HG03095 (cell line): ENCODE measurements at regions not wholly inside any gene's neighbourhood (a gene's known extent, or its start where the extent isn't known, plus 50 kb on each side); places are given as distances from the start of the nearest gene placed in this dataset.

Experiments used
- ATAC-seq: cut with Tn5 transposase; IDR thresholded peaks from one replicate; pipeline ENCODE4 v1.9.1; 2021; ENCODE audit warnings: moderate library complexity; ENCODE audit not compliant: unreplicated experiment

DNA sequence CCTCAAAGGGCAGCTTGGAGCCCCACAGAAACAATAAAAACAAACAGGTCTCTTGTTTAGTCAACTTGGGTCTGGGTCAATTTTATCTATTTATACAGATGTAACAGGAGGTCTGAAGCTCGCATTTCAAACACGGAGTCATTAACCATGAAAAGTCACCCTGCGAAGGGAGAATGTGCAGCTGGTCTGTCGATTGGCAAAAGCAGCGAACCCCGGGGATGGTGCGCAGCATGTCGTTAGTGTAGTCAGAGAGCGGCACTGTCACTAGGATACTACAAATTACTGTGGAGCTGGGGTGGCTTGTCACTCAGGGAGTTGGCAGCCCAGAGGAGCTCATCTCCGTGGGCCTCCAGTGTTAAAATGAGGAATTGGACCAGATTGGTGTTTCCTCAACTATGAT, 190.4 kb upstream of the ARG1 start:
- ATAC-seq = no peak

GRCh38 chr6:131383421-131384411, 189.3 kb upstream of the ARG1 start:
- ATAC-seq = no peak

DNA sequence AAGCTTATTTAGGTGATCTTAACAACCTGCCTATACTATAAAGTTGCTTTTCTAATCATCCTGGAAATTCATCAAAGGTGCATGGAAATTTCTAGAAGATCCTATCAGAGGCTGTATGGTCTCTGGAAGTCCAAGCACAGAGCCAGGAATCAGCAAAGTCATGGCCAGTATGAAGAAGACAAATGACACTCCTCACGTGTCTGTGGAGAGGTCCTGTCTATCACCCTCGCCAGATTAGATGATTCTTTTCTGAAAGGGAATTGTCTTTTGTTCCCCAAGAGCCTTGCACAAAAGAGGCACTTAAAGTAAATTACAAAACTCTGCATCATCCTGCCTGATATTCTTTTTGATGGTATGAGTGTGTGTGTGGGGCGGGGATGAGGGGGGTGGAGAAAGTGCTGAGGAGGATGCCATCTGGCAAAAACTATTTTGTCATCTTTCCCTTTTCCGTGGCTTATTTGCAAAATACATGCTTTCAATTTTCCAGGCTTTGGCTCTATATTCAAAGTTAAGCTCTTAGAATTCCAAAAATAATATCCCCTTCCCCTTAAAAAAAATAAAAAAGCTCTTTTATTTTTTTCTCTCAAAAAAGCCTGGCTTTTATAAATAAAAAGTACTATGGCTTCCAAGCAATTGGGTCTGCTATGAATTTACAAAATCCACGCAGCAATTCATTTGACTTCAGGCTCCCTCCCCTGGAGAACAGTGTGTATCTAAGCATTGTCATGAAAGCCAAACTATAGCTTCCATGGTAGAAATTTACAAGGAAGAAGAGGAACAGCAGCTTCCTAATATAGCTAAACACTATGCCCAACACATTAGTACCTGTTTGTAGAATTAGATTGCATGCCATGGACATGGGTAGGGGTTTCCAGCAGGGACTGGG, 185.2 kb upstream of the ARG1 start:
- no peak for ATAC-seq

DNA sequence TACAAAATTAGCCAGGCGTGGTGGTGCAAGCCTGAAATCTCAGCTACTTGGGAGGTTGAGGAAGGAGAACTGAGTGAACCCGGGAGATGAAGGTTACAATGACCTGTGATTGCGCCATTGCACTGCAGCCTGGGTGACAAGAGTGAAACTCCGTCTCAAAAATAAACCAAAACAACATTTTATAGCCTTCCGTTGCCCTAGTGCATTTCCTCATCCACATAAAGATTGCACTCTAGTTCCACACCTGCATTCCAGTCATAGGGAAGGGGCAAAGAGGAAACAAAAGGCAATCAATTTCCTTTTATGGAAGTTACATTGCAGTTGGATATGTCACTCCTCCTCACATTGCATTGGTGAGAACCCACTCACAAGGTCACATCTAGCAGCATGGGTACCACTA, 182.7 kb upstream of the ARG1 start:
- no peak for ATAC-seq

GRCh38 chr6:131391116-131391515, 181.9 kb upstream of the ARG1 start:
- ATAC-seq = no peak

- no peak for ATAC-seq
Observed at GRCh38 chr6:131393433-131393832, 179.6 kb upstream of the ARG1 start.

DNA sequence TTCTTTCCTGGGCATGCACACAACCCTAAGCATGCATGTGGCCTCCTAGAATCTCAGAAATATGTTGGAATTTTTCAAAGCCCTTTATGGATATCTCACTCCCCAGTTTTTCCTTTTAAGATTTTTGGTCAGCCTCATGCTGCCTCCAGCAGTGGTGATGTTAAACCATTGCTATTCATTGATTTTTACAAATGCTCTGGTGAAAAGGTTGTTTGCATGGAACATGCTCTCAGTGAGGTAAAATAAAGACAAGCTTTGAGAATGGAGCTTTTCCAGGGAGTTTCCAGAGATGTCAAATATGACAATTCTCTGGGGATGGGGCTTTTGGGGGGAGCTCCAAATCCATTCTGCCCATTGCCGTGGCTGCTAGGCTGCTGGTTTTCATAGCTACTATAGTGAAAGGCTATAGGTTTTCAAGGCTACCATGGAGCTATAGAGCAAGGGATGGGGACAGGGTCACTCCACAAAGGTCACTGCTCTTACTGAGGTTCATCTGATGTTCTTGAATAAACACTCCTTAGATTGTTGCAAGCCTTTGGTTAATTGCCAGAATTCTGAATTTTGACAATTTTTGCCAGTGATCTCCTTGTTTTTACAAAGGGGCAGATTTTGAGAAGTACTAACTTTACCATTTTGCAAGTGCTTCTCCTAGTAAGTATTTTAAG, 178.1 kb upstream of the ARG1 start:
- ATAC-seq = no peak

DNA sequence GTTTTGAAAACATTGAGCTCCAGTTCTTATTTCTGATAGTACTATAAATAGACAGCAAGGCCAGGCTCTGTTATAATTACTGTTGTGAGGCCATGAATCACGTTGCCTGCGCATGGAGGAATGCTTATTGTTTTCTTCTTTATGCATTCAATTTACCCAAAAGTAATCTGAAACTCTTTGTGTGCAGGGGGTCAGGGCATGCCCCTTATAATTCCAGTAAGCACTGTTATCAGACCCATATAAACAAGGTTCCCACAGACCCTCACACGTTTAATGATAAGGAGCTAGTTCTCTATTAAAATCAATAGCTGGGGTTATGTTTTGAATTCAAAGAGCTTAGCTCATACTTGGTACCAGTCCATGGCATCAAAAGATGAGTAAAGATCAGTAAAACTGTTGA, 174.8 kb upstream of the ARG1 start:
- ATAC-seq = no peak

DNA sequence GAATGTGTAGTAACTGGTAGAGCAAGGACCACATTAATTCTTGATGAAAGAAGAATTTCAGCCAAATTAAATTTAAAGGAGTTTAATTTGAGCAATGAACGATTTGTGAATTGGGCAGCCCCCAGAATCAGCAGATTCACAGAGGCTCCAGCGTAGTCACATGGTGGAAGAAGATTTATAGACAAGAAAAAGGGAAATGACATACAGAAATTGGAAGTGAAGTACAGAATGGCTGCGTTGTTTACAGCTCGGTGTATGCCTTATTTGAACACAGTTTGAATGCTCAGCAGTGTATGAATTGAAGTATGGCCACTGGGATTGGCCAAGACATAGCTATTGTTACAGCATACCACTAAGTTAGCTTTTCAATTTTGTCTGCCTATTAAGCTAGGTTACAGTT, 173.6 kb upstream of the ARG1 start:
- ATAC-seq = no peak

- no peak for ATAC-seq
Observed at GRCh38 chr6:131400054-131400778, 172.8 kb upstream of the ARG1 start.

- ATAC-seq = no peak
Observed at GRCh38 chr6:131400779-131401496, 172.1 kb upstream of the ARG1 start.

DNA sequence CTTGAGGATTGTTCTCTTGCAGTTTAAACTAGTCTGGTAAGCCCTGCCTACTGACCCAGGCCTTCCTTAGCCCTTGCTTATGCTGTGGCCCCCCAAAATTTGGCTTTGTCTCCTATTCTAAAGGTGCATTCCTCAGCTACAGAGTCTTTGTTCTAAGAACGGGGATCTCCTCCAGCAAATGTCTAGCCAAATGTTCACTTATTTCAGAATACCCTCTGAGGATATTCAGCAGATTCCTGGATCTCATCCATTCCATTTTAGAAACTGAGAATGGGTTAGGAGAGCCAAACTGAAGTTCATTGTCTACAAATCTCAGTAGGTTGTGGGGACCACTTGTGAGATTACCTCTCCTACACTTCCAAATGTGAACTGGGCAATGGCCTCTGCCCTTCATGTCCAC, 164.2 kb upstream of the ARG1 start:
- ATAC-seq = no peak

GRCh38 chr6:131410785-131411184, 162.2 kb upstream of the ARG1 start:
- ATAC-seq = no peak

DNA sequence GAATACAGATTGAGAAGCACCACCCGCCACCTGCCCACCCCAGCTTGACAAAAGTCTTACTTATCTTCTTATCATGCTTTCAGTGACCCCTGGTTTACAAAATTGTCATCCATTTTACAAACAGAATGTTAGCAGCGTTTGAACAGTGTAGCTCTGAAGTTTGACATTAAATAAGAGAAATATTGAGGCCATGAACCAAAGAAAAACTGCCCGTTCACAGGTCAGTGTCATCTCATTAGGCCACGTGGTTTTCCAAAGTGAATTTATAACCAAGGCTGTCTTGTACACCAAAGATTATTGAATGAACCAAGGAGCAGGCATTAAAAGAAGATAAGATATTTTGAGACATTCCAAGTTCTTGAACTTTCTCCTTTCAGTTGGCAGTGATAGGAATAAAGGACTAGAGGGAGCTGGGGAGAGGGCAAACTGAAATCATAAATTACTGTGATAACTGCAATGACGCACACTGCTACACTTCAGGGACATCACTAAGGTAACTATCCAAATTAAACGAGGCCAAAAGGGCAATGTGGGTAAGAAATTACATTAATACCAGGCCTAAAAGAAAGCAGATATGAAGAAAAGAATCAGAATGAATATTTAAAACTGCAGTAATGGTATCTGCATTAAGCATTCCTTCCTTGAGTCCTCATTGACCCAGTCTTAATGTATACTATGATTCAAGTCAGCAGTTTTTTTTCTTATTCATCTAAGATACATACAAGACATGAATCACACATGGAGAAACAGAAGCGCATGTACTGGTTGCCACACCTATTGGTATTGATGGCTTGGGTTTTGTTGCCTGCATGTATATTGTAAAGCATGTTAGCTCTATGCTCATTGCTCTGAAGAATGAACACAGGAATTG, 159.8 kb upstream of the ARG1 start:
- no peak for ATAC-seq

GRCh38 chr6:131413831-131414191, 159.2 kb upstream of the ARG1 start:
- ATAC-seq = no peak

- ATAC-seq = no peak
Observed at GRCh38 chr6:131414956-131415355, 158.1 kb upstream of the ARG1 start.

DNA sequence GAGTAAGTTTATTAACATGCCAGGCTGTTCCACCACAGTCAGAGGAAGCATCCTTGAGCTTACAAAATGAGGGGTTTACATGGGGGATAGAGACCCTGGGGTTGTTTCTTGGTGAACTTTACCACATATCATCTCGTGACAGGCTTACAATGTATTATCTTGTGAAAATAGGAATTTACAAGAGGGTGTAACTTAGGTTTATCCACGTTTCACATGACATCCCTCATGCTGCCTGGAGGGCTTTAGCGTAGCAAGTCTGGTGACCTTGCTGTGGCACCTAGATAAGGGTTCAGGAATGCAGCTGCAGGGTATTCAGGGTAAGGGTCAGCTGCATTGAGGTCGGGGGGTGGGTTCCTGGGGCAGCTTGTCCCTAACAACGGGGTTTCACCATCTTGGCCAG, 154.6 kb upstream of the ARG1 start:
- ATAC-seq = no peak

- no peak for ATAC-seq
Observed at GRCh38 chr6:131419702-131420101, 153.3 kb upstream of the ARG1 start.

DNA sequence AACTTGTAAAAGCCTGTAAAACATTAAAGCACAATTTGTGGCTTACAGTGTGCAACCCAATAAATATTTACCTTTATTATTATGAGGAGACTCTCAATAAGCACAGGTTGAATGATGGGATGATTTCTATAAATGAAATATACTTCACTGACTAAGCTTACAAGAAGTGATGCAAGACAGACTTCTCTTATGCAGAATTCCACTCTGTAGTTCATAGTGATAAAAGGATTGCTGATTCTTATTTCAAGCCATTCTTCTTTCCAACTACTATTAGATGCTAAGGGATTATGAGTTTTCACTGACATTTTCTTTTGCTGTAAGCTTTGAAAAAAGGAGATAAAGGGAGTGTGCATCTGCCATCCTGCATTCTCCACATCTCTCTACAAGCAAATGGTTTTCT, 149.0 kb upstream of the ARG1 start:
- ATAC-seq = no peak
